Suprapubic skin (tissue), 4 donors: ENCODE measurements at regions not wholly inside any gene's neighbourhood (a gene's known extent, or its start where the extent isn't known, plus 50 kb on each side); places are given as distances from the start of the nearest gene placed in this dataset.

ENCODE experiments used
- DNase-seq, 2 donors: peaks; one replicate each; pipeline ENCODE4 v3.0.0-alpha.2; 2019; ENCODE audit warnings: low spot score in 2 of 2
- H3K27ac ChIP-seq: fragments of 200-600 bp; sonication (generic); one replicate; pipeline ENCODE4 v1.5.1; 2019
- H3K27me3 ChIP-seq: fragments of 200-600 bp; sonication (generic); one replicate; pipeline ENCODE4 v1.5.1; 2019
- H3K36me3 ChIP-seq: fragments of 200-600 bp; sonication (generic); one replicate; pipeline ENCODE4 v1.5.1; 2019
- H3K4me1 ChIP-seq: fragments of 200-600 bp; sonication (generic); one replicate; pipeline ENCODE4 v1.5.1; 2019
- H3K4me3 ChIP-seq: fragments of 200-600 bp; sonication (generic); one replicate; pipeline ENCODE4 v1.5.1; 2019; ENCODE audit warnings: mild to moderate bottlenecking
- H3K9me3 ChIP-seq: fragments of 200-600 bp; sonication (generic); one replicate; pipeline ENCODE4 v1.5.1; 2019
- EP300 ChIP-seq: sonication (generic); formaldehyde crosslinking; IDR thresholded peaks from one replicate; pipeline ENCODE4 v1.6.1; 2017; ENCODE audit warnings: antibody characterized with exemption
- POLR2A ChIP-seq, 2 donors: fragments of 450-650 bp; IDR thresholded peaks; one replicate each; pipeline ENCODE4 v1.6.1; 2017; ENCODE audit warnings: antibody characterized with exemption in 2 of 2, mild to moderate bottlenecking in 2 of 2, moderate library complexity in 2 of 2
- POLR2AphosphoS5 ChIP-seq, 3 donors: sonication (generic); formaldehyde crosslinking; IDR thresholded peaks; one replicate each; pipeline ENCODE4 v1.6.1; 2017; ENCODE audit warnings: antibody characterized with exemption in 3 of 3
- WGBS: methylation state at CpG from one replicate; pipeline ENCODE4 v1.1.5; 2018; 5-methylcytosine and 5-hydroxymethylcytosine counted together
- TF ChIP-seq, protein P1 (sequence below), 2 donors: fragments of 200-600 bp in 1 of 2; fragments of 450-650 bp in 1 of 2; sonication (generic) in 1 of 2; IDR thresholded peaks; one replicate each; pipeline ENCODE4 v1.5.1; 2016 to 2019; ENCODE audit warnings: antibody characterized with exemption in 2 of 2, mild to moderate bottlenecking in 1 of 2, moderate library complexity in 1 of 2

GRCh38 chr14:87405563-87405962 is 587.4 kb downstream of the GALC start:
- H3K36me3 ChIP-seq = no peaks in the 10 kb centered on the region
- H3K4me1 ChIP-seq = no peaks in the 10 kb centered on the region
- WGBS = 44% methylated on average over 3 of the region's 3 CpGs
- no peak overlapping the region for H3K4me3 ChIP-seq
- no peak overlapping the region for H3K27ac ChIP-seq
- H3K9me3 ChIP-seq = no peaks in the 10 kb centered on the region
- DNase-seq = no peak
- H3K27me3 ChIP-seq = no peaks in the 10 kb centered on the region
- TF ChIP-seq, protein P1, sequence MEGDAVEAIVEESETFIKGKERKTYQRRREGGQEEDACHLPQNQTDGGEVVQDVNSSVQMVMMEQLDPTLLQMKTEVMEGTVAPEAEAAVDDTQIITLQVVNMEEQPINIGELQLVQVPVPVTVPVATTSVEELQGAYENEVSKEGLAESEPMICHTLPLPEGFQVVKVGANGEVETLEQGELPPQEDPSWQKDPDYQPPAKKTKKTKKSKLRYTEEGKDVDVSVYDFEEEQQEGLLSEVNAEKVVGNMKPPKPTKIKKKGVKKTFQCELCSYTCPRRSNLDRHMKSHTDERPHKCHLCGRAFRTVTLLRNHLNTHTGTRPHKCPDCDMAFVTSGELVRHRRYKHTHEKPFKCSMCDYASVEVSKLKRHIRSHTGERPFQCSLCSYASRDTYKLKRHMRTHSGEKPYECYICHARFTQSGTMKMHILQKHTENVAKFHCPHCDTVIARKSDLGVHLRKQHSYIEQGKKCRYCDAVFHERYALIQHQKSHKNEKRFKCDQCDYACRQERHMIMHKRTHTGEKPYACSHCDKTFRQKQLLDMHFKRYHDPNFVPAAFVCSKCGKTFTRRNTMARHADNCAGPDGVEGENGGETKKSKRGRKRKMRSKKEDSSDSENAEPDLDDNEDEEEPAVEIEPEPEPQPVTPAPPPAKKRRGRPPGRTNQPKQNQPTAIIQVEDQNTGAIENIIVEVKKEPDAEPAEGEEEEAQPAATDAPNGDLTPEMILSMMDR (IDR thresholded peaks at IDR 0.05) = no peak
- TF ChIP-seq EP300 (no peak), POLR2A (IDR thresholded peaks at IDR 0.05) (no peak), POLR2AphosphoS5 (IDR thresholded peaks at IDR 0.05) (no peak)

DNA sequence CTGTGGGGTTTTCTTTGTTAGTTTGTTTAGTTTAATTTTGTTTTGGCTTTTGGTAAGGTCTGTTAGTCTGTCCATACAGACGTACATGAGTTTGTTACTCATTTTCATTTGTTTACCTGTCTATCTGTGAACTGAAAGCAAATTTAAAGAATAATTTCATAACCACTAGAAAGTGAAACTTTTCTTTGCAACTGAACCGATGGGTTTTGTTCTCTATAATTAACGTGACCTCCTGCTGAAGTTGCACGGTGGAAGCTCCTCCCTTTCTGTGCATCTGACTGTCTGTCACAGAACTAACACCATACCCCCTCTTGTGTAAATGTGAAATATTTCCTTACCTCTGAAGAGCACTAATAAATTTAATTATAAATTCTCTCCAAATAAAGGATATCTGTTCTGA is 595.5 kb downstream of the GALC start:
- no peak for DNase-seq
- TF ChIP-seq EP300 = no peak
- TF ChIP-seq, protein P1 (IDR thresholded peaks at IDR 0.05) = no peak
- TF ChIP-seq POLR2A (IDR thresholded peaks at IDR 0.05) = no peak
- no peak for TF ChIP-seq POLR2AphosphoS5 (IDR thresholded peaks at IDR 0.05)
- WGBS = 60% methylated on average over 4 of the region's 4 CpGs

GRCh38 chr14:87391066-87391465 is 601.9 kb downstream of the GALC start:
- no peak for TF ChIP-seq POLR2A (IDR thresholded peaks at IDR 0.05)
- no peak for TF ChIP-seq POLR2AphosphoS5 (IDR thresholded peaks at IDR 0.05)
- TF ChIP-seq EP300 = no peak
- TF ChIP-seq, protein P1 (IDR thresholded peaks at IDR 0.05) = no peak
- no peaks in the 10 kb centered on the region for H3K27me3 ChIP-seq

More for the DNA sequence above, 595.5 kb downstream of the GALC start:
- Histone ChIP-seq H3K27ac (no peak overlapping the region), H3K4me1 (no peaks in the 10 kb centered on the region), H3K4me3 (no peak overlapping the region), H3K36me3 (no peaks in the 10 kb centered on the region), H3K9me3 (no peaks in the 10 kb centered on the region), H3K27me3 (no peaks in the 10 kb centered on the region)

DNA sequence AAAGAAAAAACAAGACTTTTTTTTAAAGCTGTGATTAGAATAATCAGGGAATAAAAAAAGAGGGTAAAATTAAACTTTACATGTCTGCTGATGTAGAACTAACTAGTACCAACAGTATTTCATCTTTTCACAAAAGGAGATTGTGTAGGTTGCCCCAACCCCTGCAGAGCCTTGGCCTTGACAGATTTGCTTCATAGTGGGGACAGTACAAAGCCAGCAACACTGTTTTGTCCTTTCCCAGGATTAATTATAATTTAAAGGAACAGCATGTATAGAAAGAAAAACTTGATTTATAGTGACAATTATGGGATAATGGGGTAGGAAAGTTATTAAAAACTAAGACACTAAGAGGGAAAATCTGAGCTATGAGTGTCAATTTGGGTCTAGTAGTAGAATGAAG is 604.0 kb downstream of the GALC start:
- TF ChIP-seq, protein P1 (IDR thresholded peaks at IDR 0.05) = no peak
- TF ChIP-seq EP300 (no peak), POLR2A (IDR thresholded peaks at IDR 0.05) (no peak), POLR2AphosphoS5 (IDR thresholded peaks at IDR 0.05) (no peak)
- no peaks in the 10 kb centered on the region for H3K36me3 ChIP-seq
- no peaks in the 10 kb centered on the region for H3K4me1 ChIP-seq

More at GRCh38 chr14:87391066-87391465, 601.9 kb downstream of the GALC start:
- Histone ChIP-seq H3K27ac (no peak overlapping the region), H3K4me3 (no peak overlapping the region), H3K4me1 (no peaks in the 10 kb centered on the region), H3K36me3 (no peaks in the 10 kb centered on the region), H3K9me3 (no peaks in the 10 kb centered on the region)
- WGBS = 89% methylated on average over 5 of the region's 5 CpGs
- DNase-seq = no peak

GRCh38 chr14:87387806-87388205 is 605.2 kb downstream of the GALC start:
- TF ChIP-seq POLR2A (IDR thresholded peaks at IDR 0.05) = no peak
- Histone ChIP-seq H3K9me3 (no peaks in the 10 kb centered on the region), H3K27ac (no peak overlapping the region), H3K36me3 (no peaks in the 10 kb centered on the region), H3K4me3 (no peak overlapping the region), H3K27me3 (no peaks in the 10 kb centered on the region), H3K4me1 (no peaks in the 10 kb centered on the region)
- no peak for DNase-seq
- 89% methylated on average over 6 of the region's 6 CpGs for WGBS

More for the DNA sequence above, 604.0 kb downstream of the GALC start:
- no peak overlapping the region for H3K4me3 ChIP-seq
- H3K9me3 ChIP-seq = no peaks in the 10 kb centered on the region
- H3K27me3 ChIP-seq = no peaks in the 10 kb centered on the region
- DNase-seq = no peak
- H3K27ac ChIP-seq = no peak overlapping the region

DNA sequence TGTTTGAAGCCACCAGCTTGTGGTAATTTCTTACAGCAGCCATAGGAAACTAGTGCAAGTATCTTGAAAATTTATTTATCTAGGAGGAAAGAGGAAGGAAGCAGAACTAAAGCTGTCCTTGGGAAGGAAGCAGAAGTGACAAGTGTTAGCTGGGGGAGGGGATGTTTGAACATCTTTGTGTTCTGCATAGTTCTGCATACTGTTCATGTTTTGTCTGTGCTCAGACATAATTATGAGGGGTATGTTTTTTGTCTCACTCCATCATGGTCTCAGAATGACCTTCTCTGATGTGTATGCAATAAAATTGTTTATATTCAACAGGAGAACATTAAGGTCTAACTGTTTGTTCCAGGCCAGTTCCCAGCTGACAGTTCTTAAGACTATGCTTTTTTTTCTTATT is 606.5 kb downstream of the GALC start:
- TF ChIP-seq POLR2A (IDR thresholded peaks at IDR 0.05) (no peak), POLR2AphosphoS5 (IDR thresholded peaks at IDR 0.05) (no peak), EP300 (no peak)
- TF ChIP-seq, protein P1 (IDR thresholded peaks at IDR 0.05) = no peak
- Histone ChIP-seq H3K27ac (no peak overlapping the region), H3K4me1 (no peaks in the 10 kb centered on the region), H3K36me3 (no peaks in the 10 kb centered on the region), H3K27me3 (no peaks in the 10 kb centered on the region), H3K9me3 (no peaks in the 10 kb centered on the region), H3K4me3 (no peak overlapping the region)
- DNase-seq = no peak
